Middle frontal gyrus (tissue), 1 donor: ENCODE measurements at regions not wholly inside any gene's neighbourhood (a gene's known extent, or its start where the extent isn't known, plus 50 kb on each side); places are given as distances from the start of the nearest gene placed in this dataset.

ENCODE experiments used
- DNase-seq: peaks from one replicate; pipeline ENCODE4 v3.0.0-alpha.2; 2015; ENCODE audit warnings: low spot score; ENCODE audit errors: extremely low spot score

DNA sequence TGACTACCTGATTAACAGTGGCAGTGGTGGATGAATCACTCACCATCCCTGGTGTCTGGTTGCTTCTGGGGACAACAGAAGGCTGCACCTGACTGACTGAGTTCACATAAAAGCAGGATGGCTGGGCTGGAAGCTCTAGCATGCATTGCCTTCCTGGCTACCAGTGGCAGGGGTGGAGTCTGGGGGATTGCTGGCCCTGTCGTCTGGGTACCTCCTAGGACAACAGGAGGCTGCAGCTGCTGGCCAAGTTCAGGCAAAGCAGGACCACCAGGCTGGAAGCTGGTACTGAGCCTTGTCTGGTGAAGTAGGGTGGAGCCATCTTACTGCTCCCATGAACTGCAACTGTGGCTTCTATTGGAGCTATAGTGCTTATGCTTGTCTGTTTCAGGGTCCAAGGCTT is 480.8 kb upstream of the CTNND2 start:
- DNase-seq, result no peak

DNA sequence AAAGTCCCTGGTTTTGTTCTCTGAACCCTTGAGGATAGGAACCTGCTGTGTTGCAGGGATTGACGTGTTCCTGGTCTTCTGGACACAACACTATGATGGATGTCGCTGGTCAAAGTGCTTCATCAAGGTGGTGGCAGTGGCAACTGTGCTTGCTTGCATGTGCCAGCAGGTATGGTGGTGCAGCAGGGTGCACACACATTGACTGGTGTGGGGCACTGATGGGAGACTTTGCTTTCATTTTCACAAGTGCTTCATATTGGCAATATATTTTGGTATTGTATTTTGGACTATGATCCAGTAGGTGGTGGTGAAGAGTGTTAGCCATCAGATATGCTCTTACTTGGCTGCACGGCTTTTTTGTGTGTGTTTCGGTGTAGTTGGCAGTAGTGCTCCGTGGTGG is 479.8 kb upstream of the CTNND2 start:
- DNase-seq, result no peak

DNA sequence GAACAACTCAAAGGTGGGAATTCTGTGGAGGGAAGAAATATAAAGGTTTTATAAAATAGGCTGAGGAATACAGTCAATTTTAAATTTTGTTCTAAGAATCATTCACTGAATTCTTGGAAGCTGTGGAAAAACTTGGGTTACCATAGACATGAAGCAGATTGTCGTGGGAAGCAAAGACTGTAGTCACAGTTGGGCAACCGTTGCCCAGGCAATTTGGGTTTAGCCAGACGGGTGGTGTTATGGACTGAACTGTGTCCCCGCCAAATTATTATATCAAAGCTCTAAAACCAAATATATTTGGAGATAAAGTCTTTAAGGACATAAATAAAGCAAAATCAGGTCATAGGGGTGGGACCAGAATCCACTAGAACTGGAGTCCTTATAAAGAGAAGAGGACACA is 463.7 kb upstream of the CTNND2 start:
- no peak for DNase-seq

DNA sequence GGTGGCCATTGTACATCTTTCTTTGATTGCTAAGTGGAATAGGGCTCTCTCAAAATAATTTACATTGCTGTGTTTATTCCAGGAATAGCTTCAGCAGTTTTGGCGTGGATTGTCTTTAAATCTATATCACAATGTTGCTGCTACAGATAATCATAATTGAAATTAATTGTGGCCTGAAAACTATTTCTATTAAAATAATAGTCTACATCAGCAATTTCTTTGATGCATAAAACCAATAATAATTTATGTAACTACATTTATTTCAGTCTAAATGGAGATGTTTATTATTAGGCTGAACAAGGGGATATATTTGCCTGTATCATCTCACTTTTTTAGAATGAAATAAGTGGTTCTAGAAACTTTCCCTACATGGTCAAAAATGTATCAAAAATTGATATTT is 456.0 kb upstream of the CTNND2 start:
- no peak for DNase-seq

DNA sequence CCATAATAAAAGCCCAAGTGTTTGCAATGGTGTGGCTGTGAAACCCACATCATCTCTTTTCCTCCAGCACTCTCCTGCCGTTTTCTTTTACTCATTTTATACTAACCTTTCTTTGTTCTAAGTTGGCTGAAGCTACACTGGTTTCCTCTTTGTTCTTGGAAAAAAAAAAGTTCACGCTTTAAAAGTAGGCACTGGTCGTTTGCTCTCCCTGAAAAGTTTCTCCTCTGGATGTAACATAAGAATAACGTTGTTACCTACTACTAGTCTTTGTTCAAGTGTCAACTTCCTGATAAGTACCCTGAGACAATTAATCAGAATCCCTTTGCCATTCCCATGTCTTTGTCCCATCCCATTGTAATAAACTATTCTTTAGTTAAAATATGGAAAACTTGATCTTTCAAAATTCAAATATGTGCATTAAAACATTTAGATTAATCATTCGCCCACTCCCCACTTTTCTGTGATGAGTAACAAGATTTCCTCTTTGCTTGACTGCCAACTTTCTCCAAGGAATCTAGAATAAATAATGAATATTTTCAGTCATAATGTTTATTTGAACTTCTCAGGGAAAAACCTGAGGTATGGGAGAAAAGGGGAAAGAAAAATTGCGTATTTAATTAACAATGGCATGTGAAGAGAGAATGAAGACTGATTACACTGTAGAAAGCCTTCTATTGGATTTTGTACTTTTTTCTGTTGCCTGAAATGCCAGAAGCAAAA is 454.3 kb upstream of the CTNND2 start:
- no peak for DNase-seq

DNA sequence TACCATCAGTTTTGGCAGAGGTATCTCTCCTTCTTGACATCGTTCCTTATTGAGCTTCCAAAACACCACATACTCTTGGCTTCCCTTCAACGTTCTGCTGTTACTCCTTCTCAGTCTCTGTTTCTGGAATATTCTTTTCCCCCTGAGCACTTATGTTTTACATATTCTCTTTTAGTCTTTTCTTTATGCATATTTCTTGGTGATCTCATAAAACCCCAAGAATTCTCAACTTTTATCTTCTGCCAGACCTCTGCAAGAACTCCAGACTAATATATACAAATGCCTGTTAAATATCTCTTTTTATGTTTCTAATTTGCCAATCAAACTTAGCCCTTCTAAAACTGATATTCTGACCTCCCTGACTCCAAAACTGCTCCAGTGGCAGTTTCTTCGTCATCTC is 453.4 kb upstream of the CTNND2 start:
- DNase-seq, result no peak

DNA sequence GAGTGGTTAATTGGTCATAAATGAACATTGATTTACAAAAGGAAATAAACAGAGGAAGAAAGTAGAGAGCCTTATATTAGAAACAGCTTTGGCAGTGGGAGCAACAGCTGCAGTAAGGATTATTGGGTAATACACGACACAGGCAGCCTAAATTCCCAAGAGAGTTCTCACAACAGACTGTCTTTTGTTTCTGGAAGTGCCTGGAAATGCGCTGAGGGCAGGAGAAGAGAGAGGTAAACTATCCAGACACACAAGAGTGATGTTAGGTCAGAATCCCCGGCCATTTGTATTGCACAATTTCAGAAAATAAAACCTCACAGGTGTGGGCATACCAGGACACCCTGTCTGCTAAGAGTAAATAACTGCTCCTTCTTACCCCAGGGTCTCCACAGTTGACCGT is 450.4 kb upstream of the CTNND2 start:
- no peak for DNase-seq

DNA sequence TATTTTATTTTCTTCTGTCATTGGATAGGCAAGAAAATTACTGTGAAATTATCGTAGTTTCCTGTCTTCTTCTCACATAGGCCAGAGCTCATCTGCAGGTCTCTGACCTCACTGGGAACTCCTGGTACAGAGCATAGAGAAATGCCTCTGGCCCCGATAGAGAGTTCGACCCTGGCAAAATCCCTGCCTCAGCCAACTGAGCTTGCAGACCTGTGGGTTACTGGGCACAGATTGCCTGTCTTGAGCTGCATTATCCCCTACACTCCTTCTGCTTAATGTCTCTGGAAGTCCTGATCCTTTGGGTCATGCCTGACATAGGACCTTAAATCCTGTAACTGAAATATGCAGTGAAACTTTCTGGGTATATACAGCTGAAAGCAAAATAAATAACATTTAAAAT is 439.3 kb upstream of the CTNND2 start:
- no peak for DNase-seq

DNA sequence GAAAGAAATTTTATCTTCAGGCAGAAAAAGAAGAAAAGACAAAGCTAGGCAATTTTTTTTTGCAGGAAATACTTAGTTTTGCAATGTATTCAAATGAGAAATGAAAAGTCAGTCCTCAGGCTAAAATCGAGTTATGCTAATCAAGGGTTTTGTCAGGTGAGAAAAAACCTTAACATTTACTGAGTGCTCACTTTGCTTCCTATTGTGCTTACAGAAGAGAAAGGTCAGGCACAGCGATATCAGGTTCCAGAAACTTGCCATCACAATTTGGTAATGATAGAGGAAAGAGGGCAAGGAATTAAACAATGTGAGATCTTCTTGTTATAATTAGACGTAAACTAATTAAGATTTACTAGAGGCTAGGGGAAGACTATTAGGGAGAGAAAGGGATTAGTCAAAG is 431.7 kb upstream of the CTNND2 start:
- DNase-seq, result no peak

DNA sequence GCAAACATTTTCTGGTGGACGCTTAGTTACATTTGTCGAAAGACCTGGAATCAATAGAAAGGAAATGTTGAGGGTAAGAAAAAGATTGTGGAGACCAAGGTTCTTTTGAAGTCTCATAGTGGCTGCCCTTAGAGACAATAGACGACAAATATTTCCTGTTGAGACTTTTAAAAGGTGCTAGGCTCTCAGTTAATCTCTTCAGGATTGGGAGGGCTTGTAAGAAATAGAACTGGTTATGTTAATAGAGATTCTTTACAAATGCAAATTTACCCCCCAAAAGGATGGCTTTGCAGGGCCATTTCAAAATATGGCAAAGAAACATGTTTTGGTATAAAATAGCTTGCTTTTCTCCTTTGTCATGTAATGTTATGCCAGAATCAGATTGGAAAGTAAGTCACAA is 428.2 kb upstream of the CTNND2 start:
- no peak for DNase-seq

DNA sequence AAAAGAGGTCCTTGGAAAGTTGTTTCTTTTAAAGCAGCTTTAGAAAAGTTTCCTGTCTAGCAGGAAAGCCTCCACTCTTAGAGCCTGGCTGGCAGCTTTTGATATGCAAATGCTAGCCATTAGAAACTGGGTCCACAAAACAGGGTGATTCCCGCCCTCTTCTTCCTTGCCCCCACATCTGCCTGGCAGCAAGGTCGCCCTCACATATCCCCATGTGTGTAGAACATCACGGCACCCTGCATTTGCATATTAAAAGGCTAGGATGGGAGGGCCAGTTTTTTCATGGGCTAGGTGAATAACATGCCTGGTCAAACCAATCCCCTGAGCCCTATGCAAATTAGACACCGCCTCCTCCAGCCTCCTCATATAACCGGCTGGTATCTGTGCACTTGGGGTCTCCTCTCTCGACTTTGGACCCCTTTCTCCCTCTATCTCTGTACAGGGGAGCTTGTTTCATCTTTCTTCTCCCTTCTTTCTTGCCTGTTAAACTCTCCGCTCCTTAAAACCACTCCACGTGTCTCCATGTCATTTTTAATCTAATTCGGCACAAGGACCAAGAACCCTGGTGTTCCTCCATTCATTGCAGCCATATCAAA is 426.8 kb upstream of the CTNND2 start:
- no peak for DNase-seq

DNA sequence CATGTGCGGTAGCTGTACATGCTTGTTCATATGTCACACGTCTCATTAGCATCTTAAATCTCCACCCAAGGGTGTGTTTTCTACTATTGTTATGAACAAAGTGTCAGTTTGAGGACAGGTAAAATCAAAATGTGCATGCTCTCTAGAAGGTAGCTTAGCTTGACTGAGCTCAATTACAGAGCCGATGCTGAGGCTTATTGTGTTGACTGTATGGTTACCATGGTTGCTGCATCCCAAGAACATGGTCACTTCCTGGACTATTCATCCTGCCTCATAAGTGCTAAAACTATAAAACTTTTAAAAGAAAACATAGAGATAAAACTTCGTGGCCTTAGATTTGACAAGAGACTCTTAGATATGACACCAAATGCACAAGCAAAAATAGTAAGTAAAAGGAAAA is 426.1 kb upstream of the CTNND2 start:
- no peak for DNase-seq

DNA sequence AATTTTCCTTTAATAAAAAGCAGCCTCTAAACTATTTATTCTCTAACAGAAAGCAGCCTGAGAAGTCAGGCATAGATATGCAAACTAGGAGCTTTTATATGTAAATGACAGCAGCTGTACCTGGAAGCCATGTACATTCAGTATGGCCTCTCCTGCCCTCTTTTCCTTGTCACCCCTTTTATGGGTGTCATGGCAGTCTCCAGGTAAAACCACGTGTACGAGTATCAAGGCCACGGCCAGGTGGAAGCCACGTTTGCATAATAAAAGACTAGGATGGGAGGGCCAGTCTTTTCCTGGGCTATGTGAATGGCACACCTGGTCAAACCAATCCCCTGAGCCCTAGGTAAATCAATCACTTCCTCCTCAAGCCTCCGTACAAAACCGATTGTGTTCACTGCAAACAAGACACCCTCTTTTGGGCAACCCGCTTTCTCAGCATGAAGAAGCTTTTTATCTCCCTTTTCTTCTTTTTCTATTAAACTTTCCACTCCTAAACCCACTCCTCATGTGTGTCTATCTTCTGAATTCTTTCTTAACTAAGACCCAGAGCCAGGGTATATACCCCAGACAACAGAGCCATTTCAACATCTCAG is 419.5 kb upstream of the CTNND2 start:
- DNase-seq, result no peak

DNA sequence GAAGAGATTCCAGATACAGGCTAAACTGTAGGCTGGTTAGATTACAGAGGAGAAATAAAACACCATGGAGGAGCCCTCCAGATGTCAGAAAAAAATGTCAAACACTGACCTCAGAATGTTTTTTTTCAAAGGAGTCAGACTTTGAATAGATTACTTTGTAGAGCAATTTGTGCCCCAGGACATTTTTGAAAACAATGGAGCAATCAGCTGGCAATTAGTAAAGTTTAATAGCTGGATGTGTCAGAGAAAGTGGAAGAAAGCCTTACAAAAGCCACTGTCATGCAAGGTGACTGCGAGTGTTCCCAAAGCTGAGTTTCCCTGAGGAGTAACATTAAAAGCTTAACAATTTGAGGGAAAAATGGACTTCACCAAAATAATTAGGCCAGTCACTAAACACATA is 417.8 kb upstream of the CTNND2 start:
- no peak for DNase-seq

DNA sequence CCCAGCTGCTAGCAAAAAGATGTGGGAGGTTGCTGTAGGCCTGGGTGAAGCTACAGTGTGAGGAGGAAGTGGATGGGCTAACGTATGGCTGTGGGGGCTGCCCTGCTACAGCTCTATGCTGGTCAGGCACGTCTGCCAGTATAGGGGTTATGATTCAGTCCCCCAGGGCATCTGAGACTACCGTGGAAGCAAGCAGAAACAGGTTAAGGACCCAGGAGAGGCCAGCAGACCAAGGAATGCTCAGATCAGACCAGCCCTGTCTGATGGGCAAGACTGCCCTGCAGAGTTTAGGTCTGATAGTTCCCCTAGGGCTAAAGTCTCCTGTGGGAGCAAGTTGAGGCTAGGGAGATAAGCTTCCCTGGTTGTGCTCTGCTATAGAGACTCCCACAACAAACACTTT is 416.1 kb upstream of the CTNND2 start:
- no peak for DNase-seq

DNA sequence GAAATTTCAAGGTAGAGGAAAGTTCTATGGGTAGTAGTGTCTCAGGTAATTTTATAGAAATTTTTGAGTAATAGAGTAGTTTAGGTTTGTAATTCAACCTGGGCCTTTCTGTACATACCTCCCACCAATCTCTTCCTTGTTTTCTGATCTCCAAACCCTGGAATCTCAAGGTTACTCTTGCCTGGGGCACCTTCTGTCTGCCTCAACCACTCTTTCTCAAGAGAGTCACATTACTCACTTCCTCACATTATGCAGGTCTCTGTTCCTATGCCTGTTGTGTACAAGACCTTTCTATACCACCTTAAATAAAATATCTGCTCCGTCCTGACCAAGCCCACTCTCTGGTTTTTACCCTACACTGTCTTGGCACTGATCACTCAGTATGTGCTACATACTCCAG is 412.6 kb upstream of the CTNND2 start:
- DNase-seq, result no peak

DNA sequence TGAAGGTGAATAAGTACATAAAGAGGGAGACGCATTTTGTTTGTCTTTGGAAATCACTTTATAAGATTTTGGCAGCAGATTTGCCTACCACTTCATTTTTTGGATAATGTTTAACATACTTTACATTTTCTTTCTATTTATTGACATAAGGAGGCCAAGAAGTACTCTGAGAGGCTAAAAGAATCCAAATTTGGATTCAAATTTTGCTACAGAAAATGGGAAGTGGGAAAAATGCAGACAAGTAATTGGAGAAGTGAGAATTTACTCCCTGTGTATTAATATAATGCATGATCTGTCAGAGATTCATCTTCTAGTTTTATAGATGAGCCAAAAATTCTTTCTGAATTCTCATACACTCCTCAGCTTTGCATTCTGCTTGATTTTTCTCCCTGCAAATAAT is 411.2 kb upstream of the CTNND2 start:
- no peak for DNase-seq

DNA sequence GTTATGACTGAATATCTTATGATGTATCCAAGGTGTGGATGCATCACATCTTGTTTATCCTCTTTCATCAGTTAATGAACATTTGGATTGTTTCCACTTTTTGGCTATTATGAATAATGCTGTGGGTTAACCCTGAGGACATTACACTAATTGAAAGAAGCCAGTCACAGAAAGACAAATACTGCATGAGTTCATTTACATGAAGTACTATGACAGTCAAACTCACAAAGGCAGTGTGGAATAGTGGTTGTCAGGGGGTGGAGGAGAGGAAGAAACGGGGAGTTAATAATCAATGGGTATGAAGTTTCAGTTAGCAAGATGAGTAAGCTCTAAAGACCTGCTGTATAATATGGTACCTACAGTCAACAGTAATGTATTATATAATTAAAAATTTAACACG is 409.4 kb upstream of the CTNND2 start:
- no peak for DNase-seq

DNA sequence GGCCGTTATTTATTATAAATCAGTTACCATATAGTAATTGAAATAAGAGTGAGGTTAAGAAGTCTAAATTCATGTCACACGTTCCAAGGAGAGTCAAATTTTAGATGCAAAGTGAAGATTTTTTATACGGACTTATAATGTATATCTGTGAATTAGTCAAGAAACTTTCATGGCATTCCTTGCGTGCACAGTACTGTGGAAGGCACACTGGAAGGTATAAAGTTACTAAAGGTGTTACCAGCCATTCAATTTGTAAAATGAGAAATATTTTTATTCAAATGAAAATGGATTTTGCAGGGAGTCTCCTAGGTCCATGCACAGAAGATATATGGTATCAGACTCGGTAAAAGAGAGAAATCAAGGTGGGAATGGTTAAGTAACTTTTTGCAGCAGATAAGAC is 408.1 kb upstream of the CTNND2 start:
- no peak for DNase-seq

DNA sequence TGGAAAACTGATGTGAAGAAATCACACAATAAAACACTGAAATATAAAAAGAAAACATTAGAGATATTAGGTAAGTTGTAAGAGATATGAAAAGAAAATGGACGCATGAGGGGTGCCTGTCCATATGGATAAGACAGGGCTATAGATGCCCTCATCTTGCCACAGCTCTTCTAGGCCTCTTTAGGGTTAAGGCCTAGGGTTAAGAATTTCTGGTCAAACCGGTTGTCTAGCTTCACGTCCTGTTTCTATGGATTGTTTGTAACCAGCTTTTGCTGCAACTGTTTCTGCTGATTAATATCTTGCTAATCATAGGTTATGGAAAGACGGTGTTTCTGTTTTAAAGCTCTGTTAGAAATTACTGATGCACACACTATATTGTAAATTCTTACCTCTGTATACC is 389.9 kb upstream of the CTNND2 start:
- DNase-seq, result no peak

DNA sequence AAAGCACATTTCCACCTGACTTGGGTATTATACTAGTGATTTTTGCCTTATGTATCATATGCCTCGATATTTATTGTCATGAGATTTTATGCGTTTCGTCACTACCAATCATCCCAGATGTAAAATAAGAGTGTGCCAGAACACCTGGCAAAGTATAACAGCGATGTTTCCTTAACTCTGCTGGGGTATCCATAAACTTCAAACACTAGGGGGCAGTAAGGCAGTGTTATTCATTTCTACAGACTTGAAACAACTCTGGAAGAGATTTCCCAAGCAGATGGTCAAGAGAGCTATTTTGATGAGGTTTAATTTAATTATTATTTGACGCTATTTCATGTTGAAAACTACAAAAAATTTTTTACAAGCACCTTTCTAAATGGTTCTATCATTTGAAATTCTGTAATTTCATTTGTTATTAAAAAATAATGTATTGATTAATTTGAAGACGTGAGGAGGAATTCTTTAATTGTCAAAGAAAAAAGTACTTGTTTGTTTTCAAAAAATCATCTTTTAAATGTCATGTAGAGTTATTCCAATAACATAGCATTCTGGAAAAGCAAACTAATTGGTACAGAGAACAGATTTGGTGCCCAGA is 388.5 kb upstream of the CTNND2 start:
- DNase-seq, result no peak

DNA sequence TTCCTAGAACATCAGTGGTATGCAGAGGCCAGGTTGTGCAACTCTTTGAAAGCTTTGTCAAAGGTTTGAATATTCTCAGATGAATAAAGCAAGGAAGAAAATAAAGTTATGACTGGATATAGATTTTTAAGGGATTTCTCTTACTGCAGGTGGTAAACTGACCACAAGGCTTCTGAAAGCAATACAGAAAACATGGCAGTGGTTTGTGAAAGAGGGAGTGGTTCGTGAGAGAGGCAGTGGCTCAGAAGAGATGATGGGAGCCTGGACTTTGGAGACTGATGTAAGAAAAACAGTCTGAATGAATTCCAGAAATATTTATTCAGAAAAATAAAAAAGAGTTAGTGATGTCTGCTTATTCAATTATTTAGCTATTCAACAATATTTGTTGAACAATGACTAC is 380.4 kb upstream of the CTNND2 start:
- no peak for DNase-seq
